Brain microvascular endothelial cell (primary cell): ENCODE measurements at regions not wholly inside any gene's neighbourhood (a gene's known extent, or its start where the extent isn't known, plus 50 kb on each side); places are given as distances from the start of the nearest gene placed in this dataset.

Source experiments
- DNase-seq: peaks from one replicate; pipeline ENCODE4 v3.0.0-alpha.2; 2020
- H3K27ac ChIP-seq: fragments of 250-450 bp; sonication (Bioruptor Pico); 2 replicates; pipeline ENCODE4 v1.5.1; 2020; ENCODE audit warnings: mild to moderate bottlenecking, moderate library complexity
- H3K27me3 ChIP-seq: fragments of 250-450 bp; sonication (Bioruptor Pico); replicated peaks from 2 replicates; pipeline ENCODE4 v1.5.1; 2020; ENCODE audit warnings: mild to moderate bottlenecking
- H3K36me3 ChIP-seq: fragments of 250-450 bp; sonication (Bioruptor Pico); replicated peaks from 2 replicates; pipeline ENCODE4 v1.5.1; 2020; ENCODE audit warnings: mild to moderate bottlenecking
- H3K4me3 ChIP-seq: 2 replicates; pipeline ENCODE4 v1.5.1; 2011; ENCODE audit warnings: low read depth, mild to moderate bottlenecking, control low read depth, low read length, moderate library complexity
- CTCF ChIP-seq: IDR thresholded peaks from 2 replicates; pipeline ENCODE4 v1.5.1; 2011; ENCODE audit warnings: low read depth, mild to moderate bottlenecking, moderate library complexity, low read length, control low read depth, inconsistent platforms; ENCODE audit errors: missing control alignments
- in situ Hi-C: cut with HindIII; loops from 2 replicates; pipeline ENCODE4 v1.10.0; 2017; ENCODE audit warnings: low sequenced_read_pairs, low pct_ligation_motif_present

- no peak for DNase-seq
- Histone ChIP-seq H3K36me3 (peaks cover 6% of the 10 kb centered on the region), H3K27ac (no peak overlapping the region), H3K4me3 (no peak overlapping the region), H3K27me3 (no peaks in the 10 kb centered on the region)
- TF ChIP-seq CTCF = no peak
- in situ Hi-C loops = no loop called here
Measured at GRCh38 chr20:19961293-19961692, 55.9 kb upstream of the NAA20 start.

GRCh38 chr20:19962958-19963357 is 54.2 kb upstream of the NAA20 start:
- H3K27ac ChIP-seq = no peak overlapping the region
- no peaks in the 10 kb centered on the region for H3K27me3 ChIP-seq
- no peak for DNase-seq
- in situ Hi-C loops = no loop called here
- H3K36me3 ChIP-seq = peaks cover 6% of the 10 kb centered on the region
- no peak overlapping the region for H3K4me3 ChIP-seq
- no peak for TF ChIP-seq CTCF

GRCh38 chr20:19964289-19965265 is 52.6 kb upstream of the NAA20 start:
- no peak overlapping the region for H3K4me3 ChIP-seq
- no peak for TF ChIP-seq CTCF
- peak overlapping the region; percentile 55 for H3K27ac ChIP-seq
- H3K36me3 ChIP-seq = peaks cover 6% of the 10 kb centered on the region
- no peaks in the 10 kb centered on the region for H3K27me3 ChIP-seq
- in situ Hi-C loops = no loop called here
- DNase-seq = peak; percentile 90

- in situ Hi-C loops = no loop called here
- no peak for DNase-seq
- no peak for TF ChIP-seq CTCF
- H3K36me3 ChIP-seq = no peaks in the 10 kb centered on the region
- H3K27me3 ChIP-seq = no peaks in the 10 kb centered on the region
- H3K4me3 ChIP-seq = no peak overlapping the region
- H3K27ac ChIP-seq = no peak overlapping the region
Measured at GRCh38 chr20:19966840-19967239, 50.3 kb upstream of the NAA20 start.
